ENCODE measurements at regions not wholly inside any gene's neighbourhood (a gene's known extent, or its start where the extent isn't known, plus 50 kb on each side); places are given as distances from the start of the nearest gene placed in this dataset.

DNA sequence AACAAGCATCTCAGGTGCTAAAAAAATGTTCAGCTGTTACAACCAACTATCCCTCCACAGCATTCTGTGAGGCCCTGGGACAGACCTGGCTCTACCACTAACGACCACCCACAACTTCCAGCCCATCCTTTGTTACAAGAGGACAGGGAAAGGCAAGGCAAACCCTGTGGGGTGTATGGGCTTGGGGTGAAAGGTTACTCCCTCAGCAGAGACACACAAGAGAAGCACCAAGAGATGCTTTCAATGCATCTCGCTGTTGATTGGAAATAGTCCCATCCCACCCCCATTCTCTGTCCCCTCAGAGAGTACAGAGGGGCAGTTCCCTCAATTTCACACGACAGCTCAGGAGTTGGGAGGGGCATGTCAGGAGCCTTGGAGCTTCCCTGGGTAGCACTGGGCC is 234.1 kb downstream of the CAAP1 start:
- Histone ChIP-seq H3K4me3 (ENCODE audit: low read length) (no peak overlapping the region), H3K27me3 (ENCODE audit: control insufficient read depth in 1 of 2, insufficient read depth in 2 of 2, low read length in 2 of 2) (no peaks in the 10 kb centered on the region), H3K27ac (ENCODE audit: low read depth in 1 of 2, low read length in 2 of 2) (no peak overlapping the region), H3K9me3 (ENCODE audit: control insufficient read depth in 1 of 2, insufficient read depth in 1 of 2, low read length in 2 of 2) (peaks cover 0 to 8% of the 10 kb centered on the region in 2 experiments), H3K36me3 (ENCODE audit: insufficient read depth, low read length) (no peaks in the 10 kb centered on the region), H3K4me1 (ENCODE audit: insufficient read depth, low read length) (no peaks in the 10 kb centered on the region)
- ATAC-seq (ENCODE audit: poor library complexity) (no peak), DNase-seq (no peak)
- H3K27me3 Mint-ChIP-seq: no peaks in the 10 kb centered on the region
- H3K27ac Mint-ChIP-seq: no peak overlapping the region
- TF ChIP-seq, protein P1, sequence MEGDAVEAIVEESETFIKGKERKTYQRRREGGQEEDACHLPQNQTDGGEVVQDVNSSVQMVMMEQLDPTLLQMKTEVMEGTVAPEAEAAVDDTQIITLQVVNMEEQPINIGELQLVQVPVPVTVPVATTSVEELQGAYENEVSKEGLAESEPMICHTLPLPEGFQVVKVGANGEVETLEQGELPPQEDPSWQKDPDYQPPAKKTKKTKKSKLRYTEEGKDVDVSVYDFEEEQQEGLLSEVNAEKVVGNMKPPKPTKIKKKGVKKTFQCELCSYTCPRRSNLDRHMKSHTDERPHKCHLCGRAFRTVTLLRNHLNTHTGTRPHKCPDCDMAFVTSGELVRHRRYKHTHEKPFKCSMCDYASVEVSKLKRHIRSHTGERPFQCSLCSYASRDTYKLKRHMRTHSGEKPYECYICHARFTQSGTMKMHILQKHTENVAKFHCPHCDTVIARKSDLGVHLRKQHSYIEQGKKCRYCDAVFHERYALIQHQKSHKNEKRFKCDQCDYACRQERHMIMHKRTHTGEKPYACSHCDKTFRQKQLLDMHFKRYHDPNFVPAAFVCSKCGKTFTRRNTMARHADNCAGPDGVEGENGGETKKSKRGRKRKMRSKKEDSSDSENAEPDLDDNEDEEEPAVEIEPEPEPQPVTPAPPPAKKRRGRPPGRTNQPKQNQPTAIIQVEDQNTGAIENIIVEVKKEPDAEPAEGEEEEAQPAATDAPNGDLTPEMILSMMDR (IDR thresholded peaks at IDR 0.05): no peak
- CTCF ChIA-PET: no interaction called here
- H3K36me3 Mint-ChIP-seq (ENCODE audit: low read depth): no peaks in the 10 kb centered on the region
- intact Hi-C loops (cut with DNase I, micrococcal nuclease): no loop called here
- POLR2A ChIA-PET: no interaction called here
- no peaks in the 10 kb centered on the region for H3K4me1 Mint-ChIP-seq (ENCODE audit: low read depth)
- no peaks in the 10 kb centered on the region for H3K9me3 Mint-ChIP-seq
- H3K4me3 Mint-ChIP-seq: no peak overlapping the region

DNA sequence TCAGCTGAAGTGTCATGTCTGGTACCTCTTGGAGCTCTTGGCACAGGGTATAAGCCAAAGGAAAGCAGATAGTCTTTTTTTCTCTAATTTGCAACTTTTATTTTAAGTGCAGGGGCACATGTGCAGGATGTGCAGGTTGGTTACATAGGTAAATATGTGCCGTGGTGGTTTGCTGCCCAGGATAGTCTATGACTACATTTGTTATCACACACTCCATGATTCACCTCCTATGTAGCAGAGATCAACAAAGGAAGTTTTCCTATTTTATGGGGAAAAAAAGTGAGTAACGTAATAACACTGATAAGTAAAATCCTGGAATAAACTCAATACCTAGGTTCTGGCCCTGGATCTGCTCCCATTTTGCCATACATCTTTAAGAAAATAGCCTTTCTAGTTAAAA is 234.6 kb downstream of the CAAP1 start:
- H3K4me3 ChIP-seq (ENCODE audit: low read length): no peak overlapping the region
- intact Hi-C loops (cut with DNase I, micrococcal nuclease): no loop called here
- ChIA-PET POLR2A (no interaction called here), CTCF (no interaction called here)
- ATAC-seq (ENCODE audit: poor library complexity) (no peak), DNase-seq (no peak)
- Mint-ChIP-seq H3K36me3 (ENCODE audit: low read depth) (no peaks in the 10 kb centered on the region), H3K9me3 (no peaks in the 10 kb centered on the region), H3K27me3 (no peaks in the 10 kb centered on the region), H3K4me3 (no peak overlapping the region), H3K27ac (no peak overlapping the region), H3K4me1 (ENCODE audit: low read depth) (no peaks in the 10 kb centered on the region)
- peaks cover 0 to 3% of the 10 kb centered on the region in 2 experiments for H3K9me3 ChIP-seq (ENCODE audit: control insufficient read depth in 1 of 2, insufficient read depth in 1 of 2, low read length in 2 of 2)
- no peaks in the 10 kb centered on the region for H3K4me1 ChIP-seq (ENCODE audit: insufficient read depth, low read length)
- TF ChIP-seq, protein P1 (IDR thresholded peaks at IDR 0.05): no peak
- no peaks in the 10 kb centered on the region for H3K27me3 ChIP-seq (ENCODE audit: control insufficient read depth in 1 of 2, insufficient read depth in 2 of 2, low read length in 2 of 2)
- H3K27ac ChIP-seq (ENCODE audit: low read depth in 1 of 2, low read length in 2 of 2): no peak overlapping the region
- H3K36me3 ChIP-seq (ENCODE audit: insufficient read depth, low read length): no peaks in the 10 kb centered on the region

DNA sequence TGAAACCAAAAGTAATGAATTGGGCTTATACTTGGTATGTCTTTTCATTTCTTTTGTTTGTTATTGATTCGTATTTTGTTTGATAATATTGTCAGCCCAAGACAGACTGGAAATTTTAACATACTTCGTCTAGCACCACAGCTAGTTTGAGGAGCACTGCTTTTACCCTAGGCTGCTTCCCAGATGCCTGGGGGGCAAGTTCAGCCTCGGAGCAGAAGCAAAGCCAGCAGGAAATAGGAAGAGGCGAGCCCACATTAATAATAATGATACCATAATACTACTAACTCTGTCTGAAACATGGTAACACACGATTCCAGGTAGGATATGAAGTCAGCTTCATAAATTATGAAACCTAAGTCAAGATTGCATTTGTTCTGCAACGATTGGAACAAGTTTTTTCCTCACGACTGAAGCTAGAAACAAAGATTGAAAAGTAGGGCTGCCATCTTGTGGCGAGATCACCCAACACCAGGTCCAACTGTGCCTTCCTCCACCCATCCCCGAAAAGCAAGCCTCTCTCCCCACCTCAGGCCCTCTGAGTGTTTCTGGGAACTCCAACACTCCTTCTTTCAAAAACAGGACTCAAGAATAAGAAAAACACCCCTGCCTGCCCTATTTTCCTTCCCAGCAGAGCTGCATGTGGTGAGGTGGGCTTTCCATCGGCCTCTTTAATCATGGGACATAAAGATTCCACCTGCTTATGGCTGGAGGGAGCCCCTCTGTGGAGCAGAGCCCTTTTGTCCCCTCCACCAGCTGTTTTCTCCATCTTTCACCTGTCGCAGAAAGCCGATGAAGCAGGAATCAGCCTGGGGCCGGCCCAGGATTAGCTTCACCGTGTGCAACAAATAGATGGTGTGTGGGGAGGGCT is 236.4 kb downstream of the CAAP1 start:
- no peaks in the 10 kb centered on the region for H3K27me3 ChIP-seq (ENCODE audit: control insufficient read depth in 1 of 2, insufficient read depth in 2 of 2, low read length in 2 of 2)
- DNase-seq (no peak), ATAC-seq (ENCODE audit: poor library complexity) (no peak)
- Mint-ChIP-seq H3K36me3 (ENCODE audit: low read depth) (no peaks in the 10 kb centered on the region), H3K27me3 (no peaks in the 10 kb centered on the region), H3K27ac (no peak overlapping the region), H3K4me3 (no peak overlapping the region), H3K9me3 (no peaks in the 10 kb centered on the region), H3K4me1 (ENCODE audit: low read depth) (no peaks in the 10 kb centered on the region)
- H3K36me3 ChIP-seq (ENCODE audit: insufficient read depth, low read length): no peaks in the 10 kb centered on the region
- TF ChIP-seq, protein P1 (IDR thresholded peaks at IDR 0.05): no peak
- H3K4me3 ChIP-seq (ENCODE audit: low read length): no peak overlapping the region
- ChIA-PET CTCF (no interaction called here), POLR2A (no interaction called here)
- H3K9me3 ChIP-seq (ENCODE audit: control insufficient read depth in 1 of 2, insufficient read depth in 1 of 2, low read length in 2 of 2): peaks cover 0 to 3% of the 10 kb centered on the region in 2 experiments
- H3K4me1 ChIP-seq (ENCODE audit: insufficient read depth, low read length): no peaks in the 10 kb centered on the region
- intact Hi-C loops (cut with DNase I, micrococcal nuclease): no loop called here
- H3K27ac ChIP-seq (ENCODE audit: low read depth in 1 of 2, low read length in 2 of 2): no peak overlapping the region

Measured in CD4-positive, alpha-beta T cell (primary cell).